SK-N-DZ (cell line): ENCODE measurements at regions not wholly inside any gene's neighbourhood (a gene's known extent, or its start where the extent isn't known, plus 50 kb on each side); places are given as distances from the start of the nearest gene placed in this dataset.
A peak's percentile ranks its signal among the peaks of the same experiment; 100 is the strongest.

Source experiments
- DNase-seq: peaks from one replicate; pipeline ENCODE4 v3.0.0-alpha.2; 2015; ENCODE audit warnings: low spot score

DNA sequence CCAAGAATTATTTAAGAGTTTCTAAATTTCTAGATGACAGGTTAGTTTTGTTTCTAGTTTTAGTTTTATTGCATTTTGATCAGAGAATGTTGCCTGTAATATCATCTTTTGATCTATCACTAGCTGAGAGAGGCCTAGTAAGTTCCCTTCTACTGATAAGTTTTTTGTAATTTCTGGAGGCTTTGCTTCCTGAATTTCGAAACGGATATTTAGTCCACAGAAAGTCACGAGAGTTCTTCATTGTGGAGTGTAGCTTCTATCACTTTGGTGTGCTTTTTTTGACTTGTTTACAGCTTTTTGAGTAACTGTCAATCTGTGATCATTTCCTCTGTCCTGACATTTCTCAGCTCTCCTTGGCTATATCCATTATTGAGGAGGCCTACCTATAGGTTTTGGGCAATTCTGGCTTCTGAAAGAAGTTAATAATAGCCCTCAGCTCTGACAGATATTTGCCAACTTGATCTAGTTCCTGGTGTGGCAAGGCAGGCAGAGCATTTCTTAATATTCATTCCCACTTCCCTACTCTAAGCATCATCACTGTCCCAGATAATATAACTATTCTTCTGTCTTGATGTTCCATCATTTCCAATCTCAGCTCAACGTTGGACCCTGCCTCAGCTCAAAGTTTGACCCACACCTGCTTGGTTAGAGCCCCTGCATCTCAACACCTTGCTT lies 171.3 kb downstream of the BLID start:
- no peak for DNase-seq

DNA sequence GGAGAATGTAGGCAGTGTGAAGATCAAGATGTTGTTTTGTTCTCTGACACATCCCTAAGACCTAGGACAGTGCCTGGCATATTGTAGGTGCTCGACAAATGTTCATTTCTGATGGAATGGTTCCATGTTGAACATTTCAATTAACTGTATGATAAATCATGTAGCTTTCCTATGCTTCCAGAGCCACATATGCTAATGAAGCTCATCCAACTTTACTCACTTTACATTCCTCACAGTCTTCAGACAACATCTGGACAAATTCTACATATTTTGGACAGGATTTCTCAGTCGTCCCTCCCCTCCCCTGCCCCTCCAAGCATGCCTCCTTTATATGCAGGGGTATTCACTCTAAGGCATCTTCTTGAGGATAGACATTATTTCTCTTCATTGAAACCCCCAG lies 177.9 kb downstream of the BLID start:
- DNase-seq: no peak

DNA sequence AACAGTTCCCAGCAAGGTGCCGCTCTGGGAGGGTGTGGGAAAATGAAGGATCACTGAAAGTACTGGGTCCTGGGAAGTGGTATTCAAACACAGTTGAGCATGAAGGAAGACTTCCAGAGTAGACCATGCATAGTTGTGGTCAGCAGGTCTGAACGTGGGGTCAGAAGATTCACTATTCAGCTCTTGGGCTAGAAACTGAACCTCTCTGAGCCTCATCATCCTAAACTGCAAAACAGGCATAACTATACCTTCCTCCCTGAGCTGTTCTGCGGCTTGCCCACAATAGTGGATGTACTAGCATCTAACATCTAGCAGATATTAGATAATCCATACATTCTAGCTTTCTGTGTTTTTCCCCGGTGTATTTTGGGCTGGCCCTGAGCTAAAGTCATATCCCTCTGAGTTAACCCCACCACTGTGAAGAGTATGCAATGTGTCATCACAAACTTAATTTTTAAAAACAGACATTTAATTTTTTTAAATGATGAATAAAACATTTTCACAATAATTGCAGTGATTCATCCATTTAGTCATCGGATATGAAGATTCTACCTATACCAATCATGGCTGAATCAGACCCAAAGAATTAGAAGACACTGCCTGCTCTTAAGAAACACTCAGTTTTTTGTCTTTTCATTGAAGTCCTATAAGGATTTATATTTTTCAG lies 179.1 kb downstream of the BLID start:
- no peak for DNase-seq

DNA sequence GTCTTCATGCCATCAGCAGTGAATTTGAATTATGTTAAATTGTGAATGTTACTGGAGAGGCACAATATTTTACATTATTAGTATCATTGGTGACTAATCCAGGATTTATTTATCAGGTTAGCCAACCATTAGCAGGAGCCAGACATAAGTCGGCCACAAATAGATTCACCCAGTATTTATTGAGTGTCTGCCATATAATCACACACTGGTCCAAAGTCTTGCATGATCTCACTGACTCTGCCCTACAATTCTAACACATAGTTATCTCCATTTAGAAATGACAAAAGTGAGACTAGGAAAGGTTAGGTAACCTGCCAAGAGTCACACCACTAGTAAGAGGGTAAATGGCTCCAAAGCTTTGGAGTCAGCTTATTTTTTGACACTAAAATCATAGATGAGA lies 179.6 kb downstream of the BLID start:
- DNase-seq: no peak

DNA sequence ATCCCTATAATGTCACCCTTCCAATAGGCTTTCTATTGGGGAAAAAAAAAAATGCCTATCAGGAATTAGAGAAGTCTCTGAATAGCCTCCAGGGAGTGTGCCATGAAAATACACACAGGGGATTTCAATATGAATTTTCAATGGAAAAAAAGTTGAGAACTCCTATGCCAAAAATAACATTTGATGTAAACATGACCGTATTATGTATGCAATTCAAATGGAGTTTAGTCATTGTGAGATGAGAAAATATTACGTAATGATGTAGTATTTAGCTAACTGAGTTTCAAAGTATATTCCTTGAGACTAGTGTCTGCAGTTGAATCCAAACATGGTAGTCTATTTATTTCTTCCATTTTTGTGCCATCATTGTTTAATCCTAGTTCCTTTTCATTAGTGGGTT lies 182.3 kb downstream of the BLID start:
- no peak for DNase-seq

DNA sequence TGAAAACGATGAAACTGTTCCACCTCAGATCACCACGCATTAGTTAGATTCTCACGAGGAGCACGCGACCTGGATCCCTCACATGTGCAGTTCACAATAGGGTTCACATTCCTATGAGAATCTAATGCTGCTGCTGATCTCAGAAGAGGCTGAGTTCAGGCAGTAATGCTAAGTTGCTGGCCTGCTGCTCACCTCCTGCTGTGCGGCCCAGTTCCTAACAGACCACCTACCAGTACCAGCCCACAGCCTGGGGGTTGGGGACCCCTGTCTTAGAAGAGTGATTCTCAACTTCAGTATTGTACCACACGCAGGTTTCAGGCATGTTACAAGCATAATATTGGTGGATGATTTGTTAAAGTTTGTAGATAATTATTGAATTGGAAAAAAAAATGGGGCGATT lies 182.7 kb downstream of the BLID start:
- DNase-seq: no peak

DNA sequence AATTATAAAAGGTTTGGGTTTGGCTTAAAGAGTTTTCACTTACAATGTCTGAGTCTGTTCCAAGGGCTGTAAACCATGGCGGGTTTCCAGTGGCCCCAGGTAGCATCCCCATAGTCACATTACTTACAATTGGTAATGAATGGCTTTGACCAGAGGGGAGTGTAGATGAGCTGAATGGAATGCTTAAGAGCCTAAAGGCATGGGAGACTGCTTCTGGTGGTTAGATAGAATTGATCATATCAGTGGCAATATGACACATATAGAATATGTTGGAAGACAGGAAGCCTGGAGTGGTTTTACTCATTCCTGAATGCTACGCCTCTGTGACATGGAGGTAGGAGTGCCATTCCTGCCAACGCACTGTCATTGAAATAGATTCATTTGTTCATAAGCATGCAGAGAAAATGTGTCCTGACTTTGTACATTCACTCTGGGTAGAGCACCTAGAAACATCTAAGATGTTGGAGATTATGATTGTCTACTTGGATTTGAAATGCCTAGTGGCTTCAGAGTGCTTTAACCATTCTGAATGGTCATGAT lies 183.3 kb downstream of the BLID start:
- DNase-seq: no peak

DNA sequence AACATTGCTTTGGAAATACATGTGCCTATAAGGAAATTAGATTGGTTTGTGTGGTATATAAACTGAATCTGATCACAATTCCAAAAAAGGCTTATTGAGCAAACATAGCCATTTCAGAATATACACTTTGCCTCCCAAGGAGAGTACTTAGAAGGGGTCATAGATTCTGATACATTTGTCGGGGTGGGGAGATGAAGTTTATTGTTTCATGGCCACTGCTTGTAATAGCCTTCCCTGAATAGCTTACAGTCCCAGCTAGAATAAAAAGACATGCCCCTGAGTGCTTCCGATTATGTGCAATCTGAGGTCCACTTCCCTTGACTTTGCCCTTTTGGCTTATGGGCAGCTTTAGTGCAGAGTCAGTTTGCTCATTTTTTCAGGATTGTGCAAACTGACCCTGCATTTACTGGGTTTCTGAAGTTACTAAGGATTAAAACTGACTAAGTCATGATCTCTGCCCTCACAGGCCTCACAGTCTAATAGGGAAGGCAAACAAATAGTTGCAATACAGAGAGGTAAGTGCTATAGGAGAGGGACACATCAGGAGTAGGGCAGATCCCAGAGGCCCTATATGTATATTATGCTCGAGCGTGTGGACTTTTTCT lies 184.2 kb downstream of the BLID start:
- no peak for DNase-seq

DNA sequence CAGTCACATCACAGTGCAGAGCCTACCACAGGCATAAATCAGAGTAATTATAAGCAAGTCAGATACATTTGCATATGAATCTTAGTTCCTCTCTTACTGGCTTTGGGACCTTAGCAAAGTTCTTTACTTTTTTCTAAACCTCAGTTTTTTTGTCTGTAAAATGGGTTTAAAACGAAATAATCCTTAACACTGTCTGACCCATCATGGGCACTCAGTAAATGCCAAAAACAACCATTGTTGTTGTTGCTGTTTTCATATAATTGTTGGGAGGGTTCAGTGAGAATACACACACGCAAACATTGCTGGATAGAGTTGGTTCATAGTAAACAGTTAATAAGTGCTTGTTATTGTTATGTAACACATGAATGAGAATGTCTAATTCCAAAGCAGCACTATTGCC lies 184.9 kb downstream of the BLID start:
- DNase-seq: no peak

DNA sequence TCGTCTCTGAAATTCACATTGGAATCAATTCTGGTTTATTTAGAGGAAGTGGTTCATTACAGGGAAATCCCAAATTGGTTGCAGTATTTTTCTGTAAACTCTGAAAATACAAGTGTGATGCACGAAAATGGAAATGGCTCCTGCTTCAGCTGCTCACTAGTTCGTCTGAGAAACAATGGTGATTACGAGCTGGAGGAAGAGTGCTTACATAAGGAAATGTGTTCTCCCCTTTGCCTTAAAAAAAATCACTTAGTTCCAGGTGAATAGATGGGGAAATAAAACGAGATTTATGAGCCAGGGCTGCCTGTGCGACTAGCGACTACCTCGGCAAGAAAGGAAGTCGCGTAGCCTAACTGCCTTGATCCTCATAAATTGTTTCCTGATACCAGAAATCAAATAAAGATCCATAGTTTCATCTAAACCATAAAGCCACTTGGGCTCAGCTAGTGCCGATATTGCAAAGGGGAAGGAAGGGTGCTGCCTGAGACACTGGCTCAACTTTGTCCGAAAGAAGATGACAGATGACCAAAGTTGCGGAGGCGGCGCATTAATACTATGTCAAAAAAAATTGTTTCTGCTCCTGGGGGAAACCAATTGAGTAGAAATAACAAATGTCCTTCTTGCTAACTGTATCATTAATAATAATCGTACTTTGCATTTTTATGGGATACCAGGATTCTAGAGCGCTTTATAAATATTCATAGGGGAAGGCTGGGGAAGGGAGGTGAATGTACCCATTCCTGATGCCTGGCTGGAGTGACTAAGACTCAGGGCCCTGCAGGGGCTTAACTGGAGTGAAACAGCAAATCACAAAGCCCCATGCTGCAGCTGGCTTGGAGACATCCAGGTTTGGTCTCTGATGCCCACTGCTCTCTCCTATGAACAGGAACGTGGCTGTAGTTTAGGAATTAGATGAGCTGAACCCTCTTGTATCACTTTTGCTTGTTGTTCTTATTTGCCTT lies 185.7 kb downstream of the BLID start:
- DNase-seq: no peak

DNA sequence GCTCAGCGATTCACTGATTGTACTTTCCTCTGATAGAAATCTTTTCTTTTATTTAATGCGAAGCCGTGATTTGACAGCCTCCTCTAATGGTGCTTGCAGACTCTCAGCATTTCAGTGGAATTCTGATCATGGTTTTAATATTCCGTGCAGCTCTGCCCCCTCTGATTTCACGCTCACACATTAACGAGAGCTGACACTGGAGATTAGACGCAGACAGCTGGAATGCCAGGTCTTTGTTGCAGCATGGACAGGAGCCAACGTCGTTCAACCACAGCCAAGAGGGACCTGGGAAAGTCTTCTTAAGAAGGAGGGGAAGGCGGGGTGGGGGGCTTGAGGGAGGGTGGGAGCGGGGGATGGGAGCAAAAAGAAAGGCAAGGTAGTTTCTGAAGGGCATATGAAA lies 186.4 kb downstream of the BLID start:
- DNase-seq: peak; percentile 40

DNA sequence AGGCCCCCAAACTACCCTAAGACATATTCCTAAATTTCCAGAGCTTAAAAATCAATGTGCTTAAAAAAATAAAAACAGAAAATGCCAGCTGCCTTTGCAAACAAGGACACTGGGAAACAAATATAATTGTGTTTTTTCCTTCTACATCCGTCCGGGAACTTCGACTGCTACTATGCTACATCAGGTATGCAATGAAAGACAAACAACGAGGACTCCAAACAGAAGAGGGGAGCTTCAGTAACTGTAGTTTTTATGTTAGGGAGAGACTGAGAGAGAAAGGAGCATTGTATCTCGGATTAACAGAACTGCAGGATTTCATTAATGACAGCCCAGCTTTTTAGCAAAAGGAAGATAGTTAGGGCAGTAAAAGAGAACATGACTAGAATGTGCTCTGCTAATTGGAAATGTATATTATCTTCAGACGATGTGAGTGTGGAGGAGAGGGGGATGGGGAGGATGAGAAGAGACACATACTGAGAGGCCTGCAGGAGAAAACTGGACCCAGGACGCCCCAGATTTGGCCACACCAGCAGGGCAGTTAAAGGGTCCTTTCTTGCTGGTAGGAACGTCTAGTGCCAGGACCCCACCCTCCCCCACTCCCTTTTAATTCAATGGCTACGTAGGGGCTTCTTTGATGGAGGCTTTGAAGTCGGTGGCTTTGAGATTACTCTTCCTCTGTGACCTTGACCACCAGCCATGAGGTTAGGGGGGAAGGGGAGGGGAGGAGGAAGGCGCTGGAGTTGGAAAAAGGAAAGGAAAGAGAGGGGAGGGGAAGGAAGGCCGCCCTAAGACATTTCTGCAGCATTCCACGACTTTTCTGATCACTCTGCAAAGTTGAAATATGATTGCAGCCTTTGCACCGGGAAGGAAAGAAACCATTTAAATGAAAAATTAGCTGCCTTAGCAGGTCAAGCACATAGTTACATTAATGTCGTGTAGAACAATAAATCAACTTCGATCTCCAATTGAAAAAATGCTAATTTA lies 187.1 kb downstream of the BLID start:
- DNase-seq: no peak

DNA sequence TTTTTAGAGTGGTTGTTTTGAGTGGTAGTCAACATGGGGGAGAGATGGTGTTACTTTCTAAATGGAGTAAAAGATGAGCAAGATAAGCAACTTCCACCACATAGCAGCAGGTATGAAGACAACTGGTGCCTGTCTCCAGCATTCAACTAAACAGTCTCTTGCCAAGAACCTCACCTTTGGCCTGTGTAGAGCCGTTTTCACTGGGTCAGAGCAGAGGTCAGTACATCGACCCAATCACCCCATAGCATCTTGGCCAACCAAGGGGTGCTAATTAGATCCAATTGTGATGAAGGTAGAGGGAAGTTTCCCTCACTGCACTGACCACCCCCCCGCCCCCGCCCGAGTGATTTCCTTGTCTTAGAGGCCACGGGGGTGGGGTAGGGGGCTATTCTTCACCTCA lies 188.2 kb downstream of the BLID start:
- DNase-seq: no peak

DNA sequence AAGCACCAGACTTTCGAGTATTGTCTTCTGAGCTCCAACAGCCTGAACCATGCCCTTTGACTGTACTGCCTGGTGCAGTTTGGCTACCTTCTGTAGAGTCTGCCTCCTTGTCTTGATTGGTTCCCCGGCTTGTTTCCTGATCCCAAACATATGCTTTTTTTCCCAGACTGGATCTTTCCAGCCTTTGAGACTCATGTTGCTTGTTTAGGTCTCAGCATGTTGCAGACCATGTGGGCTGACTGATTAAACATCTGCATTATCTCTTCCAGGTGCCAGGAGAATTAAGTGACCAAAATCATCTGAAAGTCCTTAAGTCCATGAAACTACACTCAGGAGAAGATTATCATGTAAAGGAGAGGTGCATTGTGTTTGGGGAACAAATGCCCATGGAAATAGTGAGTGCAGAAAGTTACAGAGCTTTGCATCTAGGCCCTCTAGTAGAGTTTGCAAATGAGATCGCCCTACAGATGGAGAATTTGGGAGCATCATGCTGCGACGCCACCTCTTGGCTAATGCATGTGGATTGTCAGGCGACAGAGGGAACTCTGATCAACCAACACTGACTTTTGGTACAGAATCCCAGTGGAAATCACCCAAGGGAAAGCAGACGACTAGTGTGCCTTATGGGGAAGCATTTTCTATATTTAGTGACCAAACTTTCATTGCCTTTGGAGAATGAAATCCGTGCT lies 188.8 kb downstream of the BLID start:
- DNase-seq: no peak

DNA sequence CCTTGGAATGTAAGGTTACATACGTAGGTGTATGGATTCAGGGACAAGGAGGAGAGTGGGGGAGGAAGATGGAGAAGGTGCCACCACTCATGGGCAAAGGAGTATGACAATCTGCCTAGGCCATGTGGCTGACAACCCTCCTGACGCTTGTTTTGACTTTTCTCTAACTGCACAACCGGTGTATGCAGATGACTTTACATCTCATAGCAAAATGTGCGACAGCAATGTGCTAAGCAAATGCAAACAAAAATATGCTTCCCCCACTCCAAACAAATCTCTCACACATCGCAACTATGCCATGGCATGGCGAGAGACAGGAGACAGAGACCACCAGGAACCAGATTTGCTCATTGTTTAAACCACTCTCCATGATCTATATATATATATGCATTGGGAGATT lies 191.8 kb downstream of the BLID start:
- no peak for DNase-seq

DNA sequence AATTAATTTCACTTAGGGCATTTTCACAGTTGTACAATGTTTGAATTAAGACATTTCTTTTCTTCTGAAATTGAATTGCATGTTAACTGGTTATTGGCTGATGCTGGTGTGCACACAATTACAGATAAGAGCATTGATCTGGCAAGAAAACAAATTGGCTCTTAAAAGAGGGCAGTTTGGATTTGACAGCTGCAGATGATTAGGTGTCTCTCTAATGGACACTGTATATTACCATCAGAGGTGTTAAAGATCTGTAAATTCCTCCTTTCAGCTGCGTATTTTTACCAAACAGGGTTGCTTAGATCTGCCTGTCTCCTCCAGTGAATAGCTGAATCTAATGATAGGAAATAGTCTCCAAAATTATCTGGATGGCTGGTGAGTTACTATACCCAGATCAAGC lies 198.5 kb downstream of the BLID start:
- DNase-seq: no peak

DNA sequence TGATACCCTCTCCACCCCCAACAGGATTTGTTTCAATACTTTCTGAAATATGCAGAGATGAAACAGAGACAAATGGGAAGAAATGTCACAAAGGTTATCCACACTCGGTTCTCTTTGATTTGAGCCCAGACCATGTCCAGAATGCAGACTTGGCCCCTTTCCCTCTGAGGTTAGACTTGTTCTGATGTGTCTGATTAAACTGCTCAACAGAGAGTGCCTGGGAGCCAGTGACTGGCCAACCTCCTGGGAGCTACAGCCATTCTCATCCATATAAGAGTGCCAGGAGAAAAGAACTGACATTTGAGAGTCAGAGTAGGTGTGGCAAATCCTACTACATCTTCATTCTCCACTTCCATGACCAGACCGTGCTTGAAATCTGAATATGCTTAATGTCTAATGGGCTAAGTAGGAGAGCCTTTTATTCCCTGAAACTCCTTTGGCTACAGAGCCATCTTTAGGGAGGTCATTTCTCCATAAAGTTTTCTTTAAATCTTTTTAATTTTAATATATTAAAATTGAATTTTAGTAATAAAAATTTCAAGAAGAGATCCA lies 201.4 kb downstream of the BLID start:
- DNase-seq: no peak

DNA sequence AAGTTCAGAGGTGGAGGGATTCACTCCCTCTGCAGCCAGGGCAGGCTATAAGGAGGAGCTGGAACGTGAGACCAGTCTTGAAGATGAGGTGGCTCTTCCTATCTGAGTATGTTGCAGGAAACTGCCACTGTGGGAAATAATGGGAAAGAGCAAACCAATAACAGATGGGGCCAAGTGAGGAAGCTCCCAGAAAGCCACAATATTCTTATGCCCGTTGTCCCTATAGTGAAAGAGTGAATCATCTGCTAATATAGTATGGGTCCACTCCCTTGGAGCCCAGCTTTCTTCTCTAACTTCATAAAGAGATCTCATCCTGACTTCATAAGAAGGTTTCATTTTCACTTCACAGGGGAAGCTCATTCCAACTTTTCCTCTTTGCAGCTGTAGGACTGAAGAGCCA lies 206.4 kb downstream of the BLID start:
- DNase-seq: no peak

DNA sequence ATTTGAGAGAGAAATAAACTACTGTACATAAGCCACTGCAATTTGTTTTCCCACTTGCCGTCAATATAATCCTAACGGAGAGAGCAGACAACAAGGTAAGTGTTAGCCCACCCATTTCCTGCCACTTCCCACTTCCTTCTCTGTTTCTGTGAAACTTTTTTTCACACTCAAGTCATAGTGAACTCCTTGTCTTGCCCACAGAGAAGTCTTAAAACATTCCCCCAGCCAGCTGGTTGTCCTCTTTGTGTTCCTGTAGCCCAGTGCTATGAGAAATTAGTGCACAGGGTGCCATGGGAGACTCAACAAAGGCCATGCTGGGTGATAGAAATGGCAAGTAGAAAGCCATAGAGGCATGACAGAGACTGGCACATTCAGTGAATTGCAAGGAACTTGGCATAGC lies 208.6 kb downstream of the BLID start:
- DNase-seq: no peak

DNA sequence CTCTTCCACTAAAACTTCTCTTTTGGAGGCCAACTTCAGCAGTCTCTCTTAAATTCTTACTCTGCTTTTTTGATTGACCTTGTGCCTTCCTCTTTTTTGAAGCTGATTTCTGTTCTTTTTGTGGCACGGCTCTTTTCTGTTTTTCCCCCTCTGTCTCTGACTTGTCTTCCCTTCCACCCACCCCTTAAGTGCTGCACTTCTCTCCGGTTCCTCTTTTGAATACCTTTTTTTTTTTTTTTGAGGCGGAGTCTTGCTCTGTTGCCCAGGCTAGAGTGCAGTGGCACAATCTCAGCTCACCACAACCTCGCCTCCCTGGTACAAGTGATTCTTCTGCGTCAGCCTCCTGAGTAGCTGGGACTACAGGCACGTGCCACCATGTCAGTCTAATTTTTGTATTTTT lies 211.9 kb downstream of the BLID start:
- DNase-seq: no peak
